WERI-Rb-1 (cell line): ENCODE measurements at regions not wholly inside any gene's neighbourhood (a gene's known extent, or its start where the extent isn't known, plus 50 kb on each side); places are given as distances from the start of the nearest gene placed in this dataset.

Experiments used
- DNase-seq: peaks from one replicate; pipeline ENCODE4 v3.0.0-alpha.2; 2020
- H3K27ac ChIP-seq: fragments of 250-450 bp; sonication (Bioruptor Pico); 2 replicates; pipeline ENCODE4 v1.5.1; 2020; ENCODE audit warnings: mild to moderate bottlenecking, moderate library complexity
- H3K27me3 ChIP-seq: fragments of 250-450 bp; sonication (Bioruptor Pico); 2 replicates; pipeline ENCODE4 v1.5.1; 2021; ENCODE audit warnings: mild to moderate bottlenecking, low read depth, moderate library complexity; ENCODE audit not compliant: insufficient read depth, severe bottlenecking
- H3K36me3 ChIP-seq: fragments of 250-450 bp; sonication (Bioruptor Pico); 2 replicates; pipeline ENCODE4 v1.5.1; 2020; ENCODE audit warnings: mild to moderate bottlenecking, moderate library complexity
- H3K4me3 ChIP-seq: 2 replicates; pipeline ENCODE4 v1.5.1; 2011; ENCODE audit warnings: low read depth, mild to moderate bottlenecking, control low read depth, low read length
- H3K9me3 ChIP-seq: fragments of 250-450 bp; sonication (Bioruptor Pico); 2 replicates; pipeline ENCODE4 v1.5.1; 2021; ENCODE audit warnings: mild to moderate bottlenecking, moderate library complexity; ENCODE audit not compliant: severe bottlenecking
- TF ChIP-seq, protein P1 (sequence below): IDR thresholded peaks from 2 replicates; pipeline ENCODE4 v1.5.1; 2011; ENCODE audit warnings: low read depth, mild to moderate bottlenecking, control low read depth, inconsistent platforms, low read length

- Histone ChIP-seq H3K36me3 (no peaks in the 10 kb centered on the region), H3K9me3 (no peaks in the 10 kb centered on the region), H3K27ac (no peak overlapping the region), H3K4me3 (no peak overlapping the region), H3K27me3 (peaks cover 9% of the 10 kb centered on the region)
- TF ChIP-seq, protein P1, sequence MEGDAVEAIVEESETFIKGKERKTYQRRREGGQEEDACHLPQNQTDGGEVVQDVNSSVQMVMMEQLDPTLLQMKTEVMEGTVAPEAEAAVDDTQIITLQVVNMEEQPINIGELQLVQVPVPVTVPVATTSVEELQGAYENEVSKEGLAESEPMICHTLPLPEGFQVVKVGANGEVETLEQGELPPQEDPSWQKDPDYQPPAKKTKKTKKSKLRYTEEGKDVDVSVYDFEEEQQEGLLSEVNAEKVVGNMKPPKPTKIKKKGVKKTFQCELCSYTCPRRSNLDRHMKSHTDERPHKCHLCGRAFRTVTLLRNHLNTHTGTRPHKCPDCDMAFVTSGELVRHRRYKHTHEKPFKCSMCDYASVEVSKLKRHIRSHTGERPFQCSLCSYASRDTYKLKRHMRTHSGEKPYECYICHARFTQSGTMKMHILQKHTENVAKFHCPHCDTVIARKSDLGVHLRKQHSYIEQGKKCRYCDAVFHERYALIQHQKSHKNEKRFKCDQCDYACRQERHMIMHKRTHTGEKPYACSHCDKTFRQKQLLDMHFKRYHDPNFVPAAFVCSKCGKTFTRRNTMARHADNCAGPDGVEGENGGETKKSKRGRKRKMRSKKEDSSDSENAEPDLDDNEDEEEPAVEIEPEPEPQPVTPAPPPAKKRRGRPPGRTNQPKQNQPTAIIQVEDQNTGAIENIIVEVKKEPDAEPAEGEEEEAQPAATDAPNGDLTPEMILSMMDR, result no peak
- no peak for DNase-seq
These were observed 263.3 kb downstream of the ABHD5 start for GRCh38 chr3:43953814-43954692.

DNA sequence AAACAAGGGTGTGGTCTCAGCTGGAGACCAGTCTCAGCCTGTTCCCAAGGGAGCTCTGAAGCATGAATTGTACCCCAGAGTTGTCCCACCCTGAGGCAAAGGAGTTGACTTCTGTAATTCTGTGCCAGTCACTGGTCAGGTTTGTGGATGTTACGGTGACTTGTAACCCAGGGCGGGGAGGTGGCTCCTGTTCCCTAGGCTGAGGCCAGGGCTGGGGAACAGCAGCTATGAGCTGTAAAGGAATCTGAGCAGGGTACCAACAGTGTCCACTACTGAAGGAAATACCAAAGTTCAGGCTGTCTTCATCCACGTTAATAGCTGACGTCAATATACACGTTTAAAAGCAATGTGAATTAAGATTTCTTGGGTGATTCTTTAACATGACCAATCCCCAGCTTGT is 266.2 kb downstream of the ABHD5 start:
- no peaks in the 10 kb centered on the region for H3K9me3 ChIP-seq
- no peaks in the 10 kb centered on the region for H3K36me3 ChIP-seq
- H3K27me3 ChIP-seq, result peaks cover 5% of the 10 kb centered on the region
- no peak overlapping the region for H3K27ac ChIP-seq
- no peak for DNase-seq
- H3K4me3 ChIP-seq, result no peak overlapping the region
- TF ChIP-seq, protein P1, result no peak

GRCh38 chr3:43957553-43957952 is 266.8 kb downstream of the ABHD5 start:
- DNase-seq, result no peak
- Histone ChIP-seq H3K27me3 (peaks cover 5% of the 10 kb centered on the region), H3K4me3 (no peak overlapping the region), H3K27ac (no peak overlapping the region), H3K36me3 (no peaks in the 10 kb centered on the region), H3K9me3 (no peaks in the 10 kb centered on the region)
- TF ChIP-seq, protein P1, result no peak

DNA sequence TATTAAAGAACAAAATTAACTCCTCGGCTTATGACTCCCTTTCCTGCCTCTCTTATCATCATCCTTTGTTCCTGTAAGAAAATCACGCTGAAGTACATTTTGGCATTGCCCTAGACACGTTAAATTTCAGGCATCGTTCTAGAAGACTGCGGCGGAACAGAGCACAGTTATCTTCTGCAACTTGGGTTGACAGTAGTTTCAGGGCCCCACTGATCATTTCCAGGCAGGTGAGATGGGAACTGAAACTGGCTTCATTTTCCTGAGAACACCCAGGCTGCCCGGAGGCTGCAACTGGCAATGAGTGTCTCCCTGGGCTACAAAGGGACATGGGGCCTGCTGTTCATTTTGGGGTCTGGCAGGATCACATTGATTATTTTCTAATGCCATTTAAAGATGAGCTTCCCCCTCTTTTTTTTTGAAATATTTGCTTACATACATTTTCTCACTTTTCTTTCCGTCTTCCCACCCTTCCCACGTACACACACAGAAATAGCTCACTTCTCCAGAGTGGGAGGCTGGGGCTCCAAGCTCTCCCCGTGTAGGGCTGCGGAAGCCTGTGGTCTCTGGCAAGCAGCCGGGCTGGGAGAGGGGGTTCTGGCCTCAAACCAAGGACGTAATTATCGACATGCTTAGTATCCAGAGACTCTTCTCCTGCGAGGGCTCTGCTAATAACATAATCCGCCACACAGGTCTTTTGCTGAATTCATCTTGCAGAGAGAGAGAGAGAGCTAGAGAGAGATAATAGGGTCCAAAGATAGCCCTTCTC is 267.4 kb downstream of the ABHD5 start:
- Histone ChIP-seq H3K27me3 (peaks cover 5% of the 10 kb centered on the region), H3K27ac (no peak overlapping the region), H3K4me3 (no peak overlapping the region), H3K36me3 (no peaks in the 10 kb centered on the region), H3K9me3 (no peaks in the 10 kb centered on the region)
- peak; percentile 49 for DNase-seq
- TF ChIP-seq, protein P1, result no peak

DNA sequence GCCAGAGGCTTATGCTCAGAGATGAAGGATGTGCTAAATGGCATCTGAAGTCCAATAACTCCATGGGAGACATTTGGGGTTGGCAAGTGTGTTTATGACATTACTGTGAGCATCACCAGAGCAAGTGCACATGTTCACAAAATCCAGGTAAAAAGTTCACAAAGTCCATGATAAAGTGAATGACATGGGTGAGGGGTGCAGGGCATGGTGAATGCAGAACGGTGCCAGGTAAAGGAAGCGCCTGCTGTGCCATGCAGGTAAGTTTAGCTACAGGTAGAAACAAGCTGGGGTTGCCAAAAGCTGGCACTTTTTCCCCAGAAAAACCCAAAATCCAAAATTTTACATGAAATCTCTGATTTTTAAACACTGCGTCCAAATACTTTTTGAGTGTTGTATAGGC is 268.2 kb downstream of the ABHD5 start:
- TF ChIP-seq, protein P1, result no peak
- peaks cover 3% of the 10 kb centered on the region for H3K27me3 ChIP-seq
- no peak overlapping the region for H3K27ac ChIP-seq
- H3K9me3 ChIP-seq, result no peaks in the 10 kb centered on the region
- no peak for DNase-seq
- no peak overlapping the region for H3K4me3 ChIP-seq
- no peaks in the 10 kb centered on the region for H3K36me3 ChIP-seq
